ENCODE measurements at regions not wholly inside any gene's neighbourhood (a gene's known extent, or its start where the extent isn't known, plus 50 kb on each side); places are given as distances from the start of the nearest gene placed in this dataset.

DNA sequence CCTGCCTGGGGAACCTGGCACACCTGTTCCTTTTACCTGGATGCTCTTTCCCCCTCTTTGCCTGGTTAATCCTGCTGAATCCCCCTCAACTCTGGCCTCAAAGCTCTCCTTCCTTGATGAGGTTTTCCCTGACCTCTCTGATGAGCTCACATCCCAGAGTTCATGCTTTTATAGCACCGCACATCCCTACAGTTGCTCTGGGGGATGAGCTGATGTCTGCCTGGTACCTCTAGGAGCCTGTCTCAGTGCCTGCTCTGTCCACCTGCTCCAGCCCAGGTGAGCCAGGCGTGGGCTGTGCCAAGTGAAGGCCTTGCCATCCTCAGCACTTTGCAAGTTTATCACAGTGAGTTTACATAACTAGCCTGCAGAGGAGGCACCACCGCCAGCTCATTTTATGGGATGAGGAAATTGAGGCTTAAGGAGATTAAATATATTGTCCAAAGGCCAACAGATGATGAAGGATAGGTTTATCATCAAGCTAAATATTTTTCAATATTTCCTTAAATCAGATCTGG lies 58.6 kb upstream of the TMPRSS2 start:
- Mint-ChIP-seq H3K4me3 (no peak overlapping the region), H3K27me3 (peaks cover 25% of the 10 kb centered on the region), H3K27ac (no peak overlapping the region), H3K9me3 (ENCODE audit: insufficient read depth) (peaks cover 2% of the 10 kb centered on the region), H3K4me1 (peaks cover 4% of the 10 kb centered on the region)
- POLR2A ChIA-PET, result no interaction called here
- no peak overlapping the region for H3K27ac ChIP-seq (ENCODE audit: low read length in 2 of 2)
- H3K79me2 ChIP-seq (ENCODE audit: control insufficient read depth, insufficient read depth, low read length), result no peaks in the 10 kb centered on the region
- no peaks in the 10 kb centered on the region for H3K4me1 ChIP-seq (ENCODE audit: control insufficient read depth in 2 of 2, insufficient read depth in 2 of 2, low read length in 2 of 2)
- ATAC-seq (ENCODE audit: low read depth), result no peak
- H3K36me3 ChIP-seq (replicated peaks in 1 of 2; ENCODE audit: control extremely low read depth in 1 of 2, control insufficient read depth in 1 of 2, extremely low read depth in 1 of 2, insufficient read depth in 2 of 2, low read length in 1 of 2), result no peaks in the 10 kb centered on the region
- DNase-seq, result no peak
- H3K9ac ChIP-seq (ENCODE audit: low read length), result no peak overlapping the region
- CTCF ChIA-PET, result no interaction called here
- H3K4me2 ChIP-seq (replicated peaks; ENCODE audit: low read depth, low read length, poor library complexity, severe bottlenecking), result no peak overlapping the region
- no peak overlapping the region for H3K4me3 ChIP-seq (ENCODE audit: control extremely low read depth in 1 of 5, extremely low read depth in 1 of 5, insufficient read depth in 1 of 5, low read depth in 2 of 5, low read length in 4 of 5)
- peaks cover 0 to 3% (median 0%) of the 10 kb centered on the region in 4 experiments for H3K27me3 ChIP-seq (replicated peaks in 1 of 4; ENCODE audit: control extremely low read depth in 1 of 4, control insufficient read depth in 3 of 4, insufficient read depth in 4 of 4, low read length in 3 of 4)
- peaks cover 0 to 2% (median 0%) of the 10 kb centered on the region in 3 donors for H3K9me3 ChIP-seq (ENCODE audit: control extremely low read depth in 1 of 3, control insufficient read depth in 2 of 3, insufficient read depth in 1 of 3, low read length in 2 of 3)
- no peak overlapping the region for H2AFZ ChIP-seq (ENCODE audit: insufficient read depth, low read depth, low read length, poor library complexity, severe bottlenecking)
- no peak for TF ChIP-seq EZH2 (IDR thresholded peaks at IDR 0.05; ENCODE audit: borderline replicate concordance, insufficient read depth, low read depth, low read length, poor library complexity, severe bottlenecking)
- TF ChIP-seq, protein P1, sequence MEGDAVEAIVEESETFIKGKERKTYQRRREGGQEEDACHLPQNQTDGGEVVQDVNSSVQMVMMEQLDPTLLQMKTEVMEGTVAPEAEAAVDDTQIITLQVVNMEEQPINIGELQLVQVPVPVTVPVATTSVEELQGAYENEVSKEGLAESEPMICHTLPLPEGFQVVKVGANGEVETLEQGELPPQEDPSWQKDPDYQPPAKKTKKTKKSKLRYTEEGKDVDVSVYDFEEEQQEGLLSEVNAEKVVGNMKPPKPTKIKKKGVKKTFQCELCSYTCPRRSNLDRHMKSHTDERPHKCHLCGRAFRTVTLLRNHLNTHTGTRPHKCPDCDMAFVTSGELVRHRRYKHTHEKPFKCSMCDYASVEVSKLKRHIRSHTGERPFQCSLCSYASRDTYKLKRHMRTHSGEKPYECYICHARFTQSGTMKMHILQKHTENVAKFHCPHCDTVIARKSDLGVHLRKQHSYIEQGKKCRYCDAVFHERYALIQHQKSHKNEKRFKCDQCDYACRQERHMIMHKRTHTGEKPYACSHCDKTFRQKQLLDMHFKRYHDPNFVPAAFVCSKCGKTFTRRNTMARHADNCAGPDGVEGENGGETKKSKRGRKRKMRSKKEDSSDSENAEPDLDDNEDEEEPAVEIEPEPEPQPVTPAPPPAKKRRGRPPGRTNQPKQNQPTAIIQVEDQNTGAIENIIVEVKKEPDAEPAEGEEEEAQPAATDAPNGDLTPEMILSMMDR (IDR thresholded peaks at IDR 0.05), result no peak
- intact Hi-C loops (cut with micrococcal nuclease), result no loop called here
- 93% methylated on average over 2 of the region's 3 CpGs for WGBS (ENCODE audit: insufficient coverage)
- H4K20me1 ChIP-seq (ENCODE audit: control insufficient read depth, insufficient read depth, low read length, poor library complexity, severe bottlenecking), result no peaks in the 10 kb centered on the region

DNA sequence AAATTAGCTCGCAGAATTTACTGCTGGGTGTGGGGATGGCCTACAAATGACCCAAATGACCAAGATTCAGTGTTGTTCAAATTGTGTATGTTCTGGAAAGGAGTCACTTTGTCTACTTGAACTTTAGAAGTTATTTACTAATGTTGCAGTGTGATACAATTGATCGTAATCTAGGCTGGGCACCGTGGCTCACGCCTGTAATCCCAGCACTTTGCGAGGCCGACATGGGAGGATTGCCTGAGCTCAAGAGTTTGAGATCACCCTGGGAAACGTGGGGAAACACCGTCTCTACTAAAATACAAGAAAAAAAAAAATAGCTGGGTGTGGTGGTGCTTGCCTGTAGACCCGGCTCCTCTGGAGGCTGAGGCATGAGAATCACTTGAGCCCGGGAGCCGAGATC lies 57.6 kb upstream of the TMPRSS2 start:
- Histone ChIP-seq H3K36me3 (replicated peaks in 1 of 2; ENCODE audit: control extremely low read depth in 1 of 2, control insufficient read depth in 1 of 2, extremely low read depth in 1 of 2, insufficient read depth in 2 of 2, low read length in 1 of 2) (no peaks in the 10 kb centered on the region), H2AFZ (ENCODE audit: insufficient read depth, low read depth, low read length, poor library complexity, severe bottlenecking) (no peak overlapping the region), H3K27me3 (replicated peaks in 1 of 4; ENCODE audit: control extremely low read depth in 1 of 4, control insufficient read depth in 3 of 4, insufficient read depth in 4 of 4, low read length in 3 of 4) (peaks cover 0 to 7% (median 0%) of the 10 kb centered on the region in 4 experiments), H3K4me3 (ENCODE audit: control extremely low read depth in 1 of 5, extremely low read depth in 1 of 5, insufficient read depth in 1 of 5, low read depth in 2 of 5, low read length in 4 of 5) (no peak overlapping the region), H3K9me3 (ENCODE audit: control extremely low read depth in 1 of 3, control insufficient read depth in 2 of 3, insufficient read depth in 1 of 3, low read length in 2 of 3) (no peaks in the 10 kb centered on the region), H3K4me2 (replicated peaks; ENCODE audit: low read depth, low read length, poor library complexity, severe bottlenecking) (no peak overlapping the region), H3K79me2 (ENCODE audit: control insufficient read depth, insufficient read depth, low read length) (no peaks in the 10 kb centered on the region), H4K20me1 (ENCODE audit: control insufficient read depth, insufficient read depth, low read length, poor library complexity, severe bottlenecking) (no peaks in the 10 kb centered on the region), H3K9ac (ENCODE audit: low read length) (no peak overlapping the region), H3K4me1 (ENCODE audit: control insufficient read depth in 2 of 2, insufficient read depth in 2 of 2, low read length in 2 of 2) (no peaks in the 10 kb centered on the region), H3K27ac (ENCODE audit: low read length in 2 of 2) (no peak overlapping the region)
- ATAC-seq (ENCODE audit: low read depth) (no peak), DNase-seq (no peak)
- CTCF ChIA-PET, result interaction anchor here (0.6 kb wide), 1 partner anchor 11 kb away, joined by 3 read pairs; no protein-coding TSS in a partner anchor
- POLR2A ChIA-PET, result no interaction called here
- no peaks in the 10 kb centered on the region for H3K9me3 Mint-ChIP-seq (ENCODE audit: insufficient read depth)
- no peak overlapping the region for H3K27ac Mint-ChIP-seq
- H3K27me3 Mint-ChIP-seq, result peaks cover 32% of the 10 kb centered on the region
- TF ChIP-seq, protein P1 (IDR thresholded peaks at IDR 0.05), result no peak
- no peak for TF ChIP-seq EZH2 (IDR thresholded peaks at IDR 0.05; ENCODE audit: borderline replicate concordance, insufficient read depth, low read depth, low read length, poor library complexity, severe bottlenecking)
- intact Hi-C loops (cut with micrococcal nuclease), result no loop called here
- no peak overlapping the region for H3K4me3 Mint-ChIP-seq
- peaks cover 4% of the 10 kb centered on the region for H3K4me1 Mint-ChIP-seq
- 100% methylated on average over 2 of the region's 11 CpGs for WGBS (ENCODE audit: insufficient coverage)
